Breast epithelium (tissue), 4 donors: ENCODE measurements at regions not wholly inside any gene's neighbourhood (a gene's known extent, or its start where the extent isn't known, plus 50 kb on each side); places are given as distances from the start of the nearest gene placed in this dataset.

Experiments
- DNase-seq, 2 donors: peaks; one replicate each; pipeline ENCODE4 v3.0.0-alpha.2; 2019; ENCODE audit warnings: low spot score in 2 of 2
- H3K27ac ChIP-seq, 2 donors: fragments of 200-600 bp; sonication (generic) in 1 of 2; one replicate each; pipeline ENCODE4 v1.5.1; 2016 to 2019; ENCODE audit warnings: mild to moderate bottlenecking in 1 of 2
- H3K27me3 ChIP-seq, 2 donors: fragments of 200-600 bp; sonication (generic) in 1 of 2; one replicate each; pipeline versions ENCODE4 v1.5.1 to v1.6.0; 2017 to 2019; ENCODE audit warnings: control low read depth in 1 of 2, mild to moderate bottlenecking in 1 of 2
- H3K36me3 ChIP-seq: fragments of 200-600 bp; one replicate; pipeline ENCODE4 v1.5.1; 2019
- H3K4me1 ChIP-seq, 2 donors: fragments of 200-600 bp; sonication (generic); one replicate each; pipeline ENCODE4 v1.5.1; 2016 to 2019; ENCODE audit warnings: control low read depth in 1 of 2
- H3K4me3 ChIP-seq, 3 donors: fragments of 200-600 bp; sonication (generic); 1 replicate in 2 of 3; 2 replicates in 1 of 3; pipeline ENCODE4 v1.5.1; 2016 to 2019; ENCODE audit warnings: mild to moderate bottlenecking in 3 of 3, moderate library complexity in 2 of 3
- H3K9me3 ChIP-seq, 2 donors: fragments of 200-600 bp; sonication (generic) in 1 of 2; one replicate each; pipeline ENCODE4 v1.5.1; 2016 to 2019; ENCODE audit warnings: control low read depth in 1 of 2
- POLR2A ChIP-seq: fragments of 450-650 bp; IDR thresholded peaks from one replicate; pipeline ENCODE4 v1.6.1; 2016; ENCODE audit warnings: antibody characterized with exemption, mild to moderate bottlenecking, moderate library complexity
- POLR2AphosphoS5 ChIP-seq, 3 donors: sonication (generic); formaldehyde crosslinking; IDR thresholded peaks; one replicate each; pipeline ENCODE4 v1.6.1; 2017; ENCODE audit warnings: antibody characterized with exemption in 3 of 3
- intact Hi-C: fragments of 100-400 bp; cut with DNase I; formaldehyde crosslinking; loops from one replicate; pipeline ENCODE4 v1.15.1; 2023; ENCODE audit warnings: low total_unique reads
- TF ChIP-seq, protein P1 (sequence below), 3 donors: fragments of 450-650 bp; IDR thresholded peaks; one replicate each; pipeline ENCODE4 v1.5.1; 2016 to 2017; ENCODE audit warnings: antibody characterized with exemption in 3 of 3, mild to moderate bottlenecking in 3 of 3, moderate library complexity in 3 of 3

- H3K4me1 ChIP-seq = no peaks in the 10 kb centered on the region
- peaks cover 0 to 24% of the 10 kb centered on the region in 2 donors for H3K9me3 ChIP-seq
- TF ChIP-seq, protein P1, sequence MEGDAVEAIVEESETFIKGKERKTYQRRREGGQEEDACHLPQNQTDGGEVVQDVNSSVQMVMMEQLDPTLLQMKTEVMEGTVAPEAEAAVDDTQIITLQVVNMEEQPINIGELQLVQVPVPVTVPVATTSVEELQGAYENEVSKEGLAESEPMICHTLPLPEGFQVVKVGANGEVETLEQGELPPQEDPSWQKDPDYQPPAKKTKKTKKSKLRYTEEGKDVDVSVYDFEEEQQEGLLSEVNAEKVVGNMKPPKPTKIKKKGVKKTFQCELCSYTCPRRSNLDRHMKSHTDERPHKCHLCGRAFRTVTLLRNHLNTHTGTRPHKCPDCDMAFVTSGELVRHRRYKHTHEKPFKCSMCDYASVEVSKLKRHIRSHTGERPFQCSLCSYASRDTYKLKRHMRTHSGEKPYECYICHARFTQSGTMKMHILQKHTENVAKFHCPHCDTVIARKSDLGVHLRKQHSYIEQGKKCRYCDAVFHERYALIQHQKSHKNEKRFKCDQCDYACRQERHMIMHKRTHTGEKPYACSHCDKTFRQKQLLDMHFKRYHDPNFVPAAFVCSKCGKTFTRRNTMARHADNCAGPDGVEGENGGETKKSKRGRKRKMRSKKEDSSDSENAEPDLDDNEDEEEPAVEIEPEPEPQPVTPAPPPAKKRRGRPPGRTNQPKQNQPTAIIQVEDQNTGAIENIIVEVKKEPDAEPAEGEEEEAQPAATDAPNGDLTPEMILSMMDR (IDR thresholded peaks at IDR 0.05) = no peak
- TF ChIP-seq POLR2A = no peak
- TF ChIP-seq POLR2AphosphoS5 (IDR thresholded peaks at IDR 0.05) = no peak
- intact Hi-C loops = loop anchor here (5.0 kb wide), 1 partner anchor 718 kb away; no protein-coding TSS in a partner anchor
- no peaks in the 10 kb centered on the region for H3K36me3 ChIP-seq
- no peak for DNase-seq
- H3K27ac ChIP-seq = no peak overlapping the region
- H3K4me3 ChIP-seq = no peak overlapping the region
- H3K27me3 ChIP-seq = no peaks in the 10 kb centered on the region
Measured at GRCh38 chr4:43264730-43265129, 372.2 kb downstream of the GRXCR1 start.

DNA sequence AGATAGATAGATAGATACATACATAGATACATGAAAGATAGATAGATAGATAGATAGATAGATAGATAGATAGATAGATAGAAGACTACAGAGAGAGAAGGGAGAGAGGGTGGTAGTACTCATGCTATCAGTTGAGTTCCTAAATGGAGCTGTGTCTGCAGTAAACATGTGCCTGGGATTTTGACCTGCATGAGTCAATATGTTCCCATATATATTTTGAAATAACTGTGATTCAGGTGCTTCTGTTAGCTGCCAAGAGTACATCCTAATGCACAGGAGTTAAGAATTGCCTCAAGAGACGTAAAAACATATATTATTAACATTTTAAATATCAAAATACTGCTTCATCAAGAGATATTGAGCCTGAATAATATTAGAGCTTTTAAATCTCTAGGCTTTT, 379.4 kb downstream of the GRXCR1 start:
- no peak overlapping the region for H3K4me3 ChIP-seq
- TF ChIP-seq POLR2AphosphoS5 (IDR thresholded peaks at IDR 0.05) (no peak), POLR2A (no peak)
- TF ChIP-seq, protein P1 (IDR thresholded peaks at IDR 0.05) = no peak

GRCh38 chr4:43274376-43274775, 381.9 kb downstream of the GRXCR1 start:
- intact Hi-C loops = no loop called here
- no peak for TF ChIP-seq POLR2AphosphoS5 (IDR thresholded peaks at IDR 0.05)
- no peak for TF ChIP-seq POLR2A
- TF ChIP-seq, protein P1 (IDR thresholded peaks at IDR 0.05) = no peak
- Histone ChIP-seq H3K36me3 (no peaks in the 10 kb centered on the region), H3K4me3 (no peak overlapping the region), H3K4me1 (no peaks in the 10 kb centered on the region), H3K27me3 (no peaks in the 10 kb centered on the region), H3K9me3 (no peaks in the 10 kb centered on the region), H3K27ac (no peak overlapping the region)
- DNase-seq = no peak

More for the DNA sequence above, 379.4 kb downstream of the GRXCR1 start:
- H3K27me3 ChIP-seq = no peaks in the 10 kb centered on the region
- no peak for DNase-seq
- H3K4me1 ChIP-seq = no peaks in the 10 kb centered on the region
- intact Hi-C loops = no loop called here
- H3K9me3 ChIP-seq = peaks cover 0 to 9% of the 10 kb centered on the region in 2 donors
- no peak overlapping the region for H3K27ac ChIP-seq
- H3K36me3 ChIP-seq = no peaks in the 10 kb centered on the region

DNA sequence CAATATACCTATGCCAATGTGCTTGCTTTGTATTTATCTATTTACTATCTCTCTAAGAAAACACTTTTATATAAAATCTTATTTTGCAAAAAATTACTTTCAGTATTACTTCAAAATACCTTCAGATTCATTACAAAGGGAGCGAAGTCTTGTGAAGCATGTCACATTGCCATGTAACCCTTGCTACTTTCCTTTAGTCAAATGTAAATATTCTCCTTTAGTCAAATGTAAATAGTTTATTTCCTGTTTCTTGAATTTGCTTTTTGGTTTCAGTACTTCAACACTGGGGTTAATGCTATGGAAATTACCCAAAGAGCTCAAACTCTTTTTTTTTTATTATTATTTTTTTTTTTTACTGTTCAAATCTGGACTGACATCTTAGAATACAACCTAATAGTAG, 383.3 kb downstream of the GRXCR1 start:
- no peak overlapping the region for H3K4me3 ChIP-seq
- no peaks in the 10 kb centered on the region for H3K27me3 ChIP-seq
- no peak for DNase-seq
- no peak overlapping the region for H3K27ac ChIP-seq
- no peaks in the 10 kb centered on the region for H3K9me3 ChIP-seq
- H3K36me3 ChIP-seq = no peaks in the 10 kb centered on the region
- TF ChIP-seq POLR2A (no peak), POLR2AphosphoS5 (IDR thresholded peaks at IDR 0.05) (no peak)
- TF ChIP-seq, protein P1 (IDR thresholded peaks at IDR 0.05) = no peak
- no peaks in the 10 kb centered on the region for H3K4me1 ChIP-seq
- intact Hi-C loops = no loop called here

GRCh38 chr4:43276321-43276720, 383.8 kb downstream of the GRXCR1 start:
- Histone ChIP-seq H3K4me1 (no peaks in the 10 kb centered on the region), H3K36me3 (no peaks in the 10 kb centered on the region), H3K9me3 (no peaks in the 10 kb centered on the region), H3K4me3 (no peak overlapping the region), H3K27ac (no peak overlapping the region), H3K27me3 (no peaks in the 10 kb centered on the region)
- DNase-seq = no peak
- intact Hi-C loops = no loop called here
- TF ChIP-seq, protein P1 (IDR thresholded peaks at IDR 0.05) = no peak
- TF ChIP-seq POLR2A (no peak), POLR2AphosphoS5 (IDR thresholded peaks at IDR 0.05) (no peak)
